Liver (tissue), 3 donors: ENCODE measurements at regions not wholly inside any gene's neighbourhood (a gene's known extent, or its start where the extent isn't known, plus 50 kb on each side); places are given as distances from the start of the nearest gene placed in this dataset.

Experiments used
- ATF3 ChIP-seq: IDR thresholded peaks from 2 replicates; pipeline ENCODE4 v1.6.1; 2016; ENCODE audit warnings: antibody characterized with exemption
- CTCF ChIP-seq: fragments of 150-350 bp; IDR thresholded peaks from 2 replicates; pipeline ENCODE4 v1.5.1; 2017; ENCODE audit warnings: improper control_type of control experiment, low read depth, low read length; ENCODE audit not compliant: missing input control
- GABPA ChIP-seq, 2 donors: IDR thresholded peaks in 1 of 2; conservative IDR thresholded peaks in 1 of 2; 2 replicates each; pipeline ENCODE4 v1.6.1; 2016; ENCODE audit warnings: antibody characterized with exemption in 2 of 2, mild to moderate bottlenecking in 1 of 2, moderate library complexity in 1 of 2
- MAX ChIP-seq: IDR thresholded peaks from 2 replicates; pipeline ENCODE4 v1.6.1; 2016; ENCODE audit warnings: antibody characterized with exemption
- RAD21 ChIP-seq, 2 donors: IDR thresholded peaks; 2 replicates each; pipeline ENCODE4 v1.6.1; 2016; ENCODE audit warnings: antibody characterized with exemption in 2 of 2, mild to moderate bottlenecking in 2 of 2
- TAF1 ChIP-seq: conservative IDR thresholded peaks from 2 replicates; pipeline ENCODE4 v1.6.1; 2016; ENCODE audit warnings: antibody characterized with exemption, mild to moderate bottlenecking
- YY1 ChIP-seq: IDR thresholded peaks from 2 replicates; pipeline ENCODE4 v1.6.1; 2016; ENCODE audit warnings: antibody characterized with exemption, mild to moderate bottlenecking
- ZBTB33 ChIP-seq: IDR thresholded peaks from 2 replicates; pipeline ENCODE4 v1.6.1; 2016; ENCODE audit warnings: antibody characterized with exemption
- donor health status: healthy.
- donor health status: healthy.

GRCh38 chr16:86231321-86231995 is 278.9 kb upstream of the FOXF1 start:
- no peak for TF ChIP-seq CTCF
- no peak for TF ChIP-seq ZBTB33
- no peak for TF ChIP-seq TAF1
- TF ChIP-seq ATF3: no peak
- TF ChIP-seq MAX: no peak
- no peak for TF ChIP-seq RAD21 (IDR thresholded peaks at IDR 0.05)
- no peak for TF ChIP-seq YY1
- TF ChIP-seq GABPA (IDR thresholded peaks at IDR 0.05 in 1 of 2, conservative IDR thresholded peaks at IDR 0.05 in 1 of 2): no peak
